ENCODE measurements at regions not wholly inside any gene's neighbourhood (a gene's known extent, or its start where the extent isn't known, plus 50 kb on each side); places are given as distances from the start of the nearest gene placed in this dataset.

GRCh38 chr13:42413484-42413815, 141.5 kb downstream of the AKAP11 start:
- TF ChIP-seq CTCF (IDR thresholded peaks at IDR 0.05) = no peak
- no peak for TF ChIP-seq MAZ (IDR thresholded peaks at IDR 0.05; ENCODE audit: borderline replicate concordance, low read depth, low read length)
